ENCODE measurements at regions not wholly inside any gene's neighbourhood (a gene's known extent, or its start where the extent isn't known, plus 50 kb on each side); places are given as distances from the start of the nearest gene placed in this dataset.

DNA sequence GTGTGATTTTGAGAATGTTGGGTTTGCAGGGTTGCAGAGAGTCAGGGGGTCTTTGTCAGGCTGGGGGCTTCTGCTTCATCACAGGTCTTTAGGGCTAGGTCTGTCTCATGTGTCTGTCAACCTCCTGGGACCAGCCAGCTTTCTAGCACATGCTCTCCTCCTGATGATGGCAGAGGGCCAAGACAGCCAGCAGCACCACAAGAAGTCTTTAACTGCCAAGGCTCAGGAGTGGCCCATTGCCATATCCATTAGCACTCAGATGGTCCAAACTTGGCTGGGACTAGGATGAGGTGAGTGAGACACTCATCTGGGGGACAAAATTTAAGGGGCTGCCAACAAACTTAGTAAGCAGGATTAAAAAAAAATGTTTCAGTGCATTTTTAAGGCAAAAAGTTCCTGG is 384.2 kb upstream of the CDH10 start:
- TF ChIP-seq SUZ12 (IDR thresholded peaks at IDR 0.05) (no peak), SP1 (IDR thresholded peaks at IDR 0.05) (no peak), BHLHE40 (IDR thresholded peaks at IDR 0.05; ENCODE audit: borderline replicate concordance) (no peak), ARNT (IDR thresholded peaks at IDR 0.05) (no peak), NFRKB (IDR thresholded peaks at IDR 0.05) (no peak), FOXA1 (IDR thresholded peaks at IDR 0.05) (no peak), FOXM1 (IDR thresholded peaks at IDR 0.05; ENCODE audit: borderline replicate concordance) (no peak), FOXK2 (IDR thresholded peaks at IDR 0.05) (no peak), ZNF384 (IDR thresholded peaks at IDR 0.05) (no peak), HDGF (IDR thresholded peaks at IDR 0.05; ENCODE audit: borderline replicate concordance) (no peak)
- TF ChIP-seq, protein P1, sequence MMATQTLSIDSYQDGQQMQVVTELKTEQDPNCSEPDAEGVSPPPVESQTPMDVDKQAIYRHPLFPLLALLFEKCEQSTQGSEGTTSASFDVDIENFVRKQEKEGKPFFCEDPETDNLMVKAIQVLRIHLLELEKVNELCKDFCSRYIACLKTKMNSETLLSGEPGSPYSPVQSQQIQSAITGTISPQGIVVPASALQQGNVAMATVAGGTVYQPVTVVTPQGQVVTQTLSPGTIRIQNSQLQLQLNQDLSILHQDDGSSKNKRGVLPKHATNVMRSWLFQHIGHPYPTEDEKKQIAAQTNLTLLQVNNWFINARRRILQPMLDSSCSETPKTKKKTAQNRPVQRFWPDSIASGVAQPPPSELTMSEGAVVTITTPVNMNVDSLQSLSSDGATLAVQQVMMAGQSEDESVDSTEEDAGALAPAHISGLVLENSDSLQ (IDR thresholded peaks at IDR 0.05) = no peak
